Duodenal mucosa (tissue), 2 donors: ENCODE measurements at regions not wholly inside any gene's neighbourhood (a gene's known extent, or its start where the extent isn't known, plus 50 kb on each side); places are given as distances from the start of the nearest gene placed in this dataset.

Source experiments
- H3K27ac ChIP-seq: one replicate; pipeline ENCODE4 v1.7.0; 2013; ENCODE audit warnings: low read depth, low read length
- H3K27me3 ChIP-seq, 2 donors: one replicate each; pipeline ENCODE4 v1.7.0; 2013; ENCODE audit warnings: low read length in 2 of 2, control low read depth in 1 of 2; ENCODE audit not compliant: insufficient read depth in 2 of 2, control insufficient read depth in 1 of 2
- H3K36me3 ChIP-seq, 2 donors: one replicate each; pipeline ENCODE4 v1.7.0; 2013; ENCODE audit warnings: low read length in 2 of 2, control low read depth in 1 of 2; ENCODE audit not compliant: insufficient read depth in 2 of 2, control insufficient read depth in 1 of 2
- H3K4me1 ChIP-seq, 2 donors: one replicate each; pipeline ENCODE4 v1.7.0; 2013; ENCODE audit warnings: low read length in 2 of 2, control low read depth in 1 of 2; ENCODE audit not compliant: insufficient read depth in 2 of 2, control insufficient read depth in 1 of 2
- H3K4me3 ChIP-seq, 2 donors: one replicate each; pipeline ENCODE4 v1.7.0; 2013; ENCODE audit warnings: low read length in 2 of 2, low read depth in 1 of 2
- H3K9ac ChIP-seq, 2 donors: one replicate each; pipeline ENCODE4 v1.7.0; 2013; ENCODE audit warnings: low read length in 2 of 2, low read depth in 1 of 2
- H3K9me3 ChIP-seq, 2 donors: one replicate each; pipeline ENCODE4 v1.7.0; 2013; ENCODE audit warnings: low read length in 2 of 2, control low read depth in 1 of 2; ENCODE audit not compliant: control insufficient read depth in 1 of 2

DNA sequence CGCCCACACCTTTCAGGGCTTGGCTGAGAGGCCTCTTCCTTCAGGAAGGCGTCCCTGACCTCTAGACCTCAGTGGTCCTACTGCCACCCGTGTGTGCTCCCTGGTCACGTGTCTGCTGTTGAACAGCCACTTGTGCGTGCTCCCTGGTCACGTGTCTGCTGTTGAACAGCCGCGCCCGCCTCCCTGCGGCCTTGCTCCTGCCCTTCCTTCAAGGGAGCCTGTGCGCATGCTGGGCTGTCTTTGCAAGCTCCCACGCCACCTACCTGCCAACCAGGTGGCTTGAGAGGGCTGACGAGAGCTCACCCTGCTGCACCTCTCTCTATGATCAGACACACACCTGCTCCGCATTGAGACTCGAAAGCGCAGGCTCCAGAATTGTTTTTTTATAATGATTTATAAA, 179.3 kb downstream of the BMP7 start:
- no peaks in the 10 kb centered on the region for H3K4me1 ChIP-seq
- no peak overlapping the region for H3K4me3 ChIP-seq
- H3K9me3 ChIP-seq = no peaks in the 10 kb centered on the region
- no peaks in the 10 kb centered on the region for H3K36me3 ChIP-seq
- peaks cover 0 to 6% of the 10 kb centered on the region in 2 donors for H3K27me3 ChIP-seq
- H3K9ac ChIP-seq = no peak overlapping the region
- H3K27ac ChIP-seq = no peak overlapping the region

DNA sequence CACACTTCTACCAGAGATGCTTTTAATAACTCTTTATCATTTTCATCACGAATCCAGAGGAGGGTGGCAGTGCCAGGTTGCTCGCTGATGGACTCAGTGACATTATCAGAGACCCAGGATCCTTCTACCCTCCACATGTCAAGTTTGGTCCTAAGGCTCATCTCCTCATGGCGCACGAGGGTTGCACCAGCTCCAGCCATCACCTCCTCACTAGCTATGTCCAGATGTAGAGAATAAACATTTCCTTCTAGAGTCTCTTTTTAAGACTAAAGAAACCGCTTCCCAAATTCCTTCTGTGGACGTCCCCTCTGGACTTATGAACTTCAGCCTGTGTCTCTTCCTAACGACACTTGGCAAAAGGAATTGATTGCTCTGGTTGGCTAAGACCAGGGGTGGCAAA, 178.7 kb downstream of the BMP7 start:
- Histone ChIP-seq H3K4me3 (no peak overlapping the region), H3K9me3 (no peaks in the 10 kb centered on the region), H3K4me1 (peaks cover 3% of the 10 kb centered on the region in 2 donors), H3K27ac (no peak overlapping the region), H3K36me3 (no peaks in the 10 kb centered on the region), H3K27me3 (peaks cover 0 to 6% of the 10 kb centered on the region in 2 donors), H3K9ac (no peak overlapping the region)

DNA sequence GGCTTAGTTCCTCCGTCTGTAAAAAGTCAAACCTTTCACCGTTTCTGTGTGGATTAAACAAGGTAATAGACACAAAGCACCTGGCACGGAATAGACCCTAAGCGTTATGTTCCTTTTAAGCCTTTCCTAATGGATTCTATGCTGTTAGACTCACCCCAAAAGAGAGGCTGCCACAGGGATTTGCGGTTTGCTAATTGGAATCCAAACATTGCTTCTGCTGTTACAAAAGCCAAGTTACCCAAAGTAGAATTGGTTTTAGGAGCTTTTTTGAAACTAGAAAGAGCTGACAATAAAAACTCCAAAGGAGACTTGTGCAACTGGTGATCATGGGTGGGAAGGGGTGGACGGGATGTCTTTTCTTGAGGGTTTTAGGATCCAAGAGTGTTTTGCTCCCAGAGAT, 178.0 kb downstream of the BMP7 start:
- peaks cover 0 to 6% of the 10 kb centered on the region in 2 donors for H3K27me3 ChIP-seq
- H3K9ac ChIP-seq = no peak overlapping the region

DNA sequence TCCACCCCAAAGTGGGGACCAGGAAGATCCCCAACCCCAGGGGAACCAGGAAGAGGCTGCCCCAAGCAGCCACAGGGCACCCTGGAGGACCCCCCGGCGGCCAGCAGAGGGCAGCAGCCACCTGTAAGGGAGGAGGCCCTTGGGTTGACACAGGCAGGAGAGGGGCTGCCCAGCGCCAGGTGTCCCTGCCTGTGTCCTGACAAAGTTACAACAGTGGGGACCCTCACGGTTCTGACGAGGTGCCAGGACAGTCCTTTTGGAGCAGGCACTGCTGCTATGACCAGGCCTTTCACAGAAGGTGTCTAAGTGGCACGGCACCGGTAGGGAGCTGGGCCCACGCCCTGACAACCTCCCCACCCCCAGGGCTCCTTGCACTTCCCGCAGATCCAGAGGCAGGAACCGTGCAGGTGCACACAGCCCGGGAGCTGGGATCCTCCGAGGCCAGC, 176.7 kb downstream of the BMP7 start:
- no peak overlapping the region for H3K9ac ChIP-seq
- H3K27ac ChIP-seq = no peak overlapping the region
- H3K9me3 ChIP-seq = no peaks in the 10 kb centered on the region
- peaks cover 3% of the 10 kb centered on the region in 2 donors for H3K4me1 ChIP-seq
- no peak overlapping the region for H3K4me3 ChIP-seq
- H3K36me3 ChIP-seq = no peaks in the 10 kb centered on the region
- H3K27me3 ChIP-seq = peaks cover 0 to 6% of the 10 kb centered on the region in 2 donors

More for the DNA sequence above, 178.0 kb downstream of the BMP7 start:
- Histone ChIP-seq H3K9me3 (no peaks in the 10 kb centered on the region), H3K36me3 (no peaks in the 10 kb centered on the region), H3K27ac (no peak overlapping the region), H3K4me1 (peaks cover 3% of the 10 kb centered on the region in 2 donors), H3K4me3 (no peak overlapping the region)

DNA sequence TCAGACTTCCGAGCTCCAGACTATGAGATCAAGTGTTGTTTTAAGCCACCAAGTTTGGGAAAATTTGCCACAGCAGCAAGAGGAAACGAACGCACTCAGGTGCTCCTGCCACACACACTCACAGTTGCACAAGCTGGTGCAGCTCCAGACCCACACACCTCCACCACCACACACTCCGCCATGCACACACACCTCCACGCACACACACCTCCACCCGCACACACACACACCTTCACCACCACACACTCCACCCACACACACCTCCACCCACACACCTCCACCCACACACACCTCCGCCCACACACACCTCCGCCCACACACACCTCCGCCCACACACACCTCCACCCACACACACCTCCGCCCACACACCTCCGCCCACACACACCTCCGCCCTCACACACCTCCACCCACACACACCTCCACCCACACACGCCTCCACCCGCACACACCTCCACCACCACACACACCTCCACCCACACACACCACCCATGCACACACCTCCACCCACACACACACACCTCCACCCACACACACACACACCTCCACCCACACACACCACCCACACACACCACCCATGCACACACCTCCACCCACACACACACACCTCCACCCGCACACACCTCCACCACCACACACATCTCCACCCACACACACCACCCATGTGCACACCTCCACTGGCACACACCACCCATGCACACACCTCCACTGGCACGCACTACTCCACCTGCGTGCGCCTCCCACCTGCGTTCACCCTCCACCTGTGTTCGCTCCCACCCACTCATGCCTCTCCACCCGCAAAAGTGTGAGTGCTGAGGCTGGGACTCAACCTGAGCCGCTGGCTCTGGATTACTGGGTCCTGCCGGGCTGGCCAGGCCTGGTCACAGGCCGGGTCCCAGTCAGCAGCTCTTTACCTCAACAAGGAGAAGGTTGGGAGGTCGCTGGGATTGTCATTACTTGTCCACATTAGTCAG, 175.6 kb downstream of the BMP7 start:
- no peak overlapping the region for H3K9ac ChIP-seq
- H3K9me3 ChIP-seq = no peaks in the 10 kb centered on the region
- peaks cover 0 to 6% of the 10 kb centered on the region in 2 donors for H3K27me3 ChIP-seq
- no peak overlapping the region for H3K4me3 ChIP-seq
- H3K36me3 ChIP-seq = no peaks in the 10 kb centered on the region
- no peak overlapping the region for H3K27ac ChIP-seq
- peaks cover 3% of the 10 kb centered on the region in 2 donors for H3K4me1 ChIP-seq

DNA sequence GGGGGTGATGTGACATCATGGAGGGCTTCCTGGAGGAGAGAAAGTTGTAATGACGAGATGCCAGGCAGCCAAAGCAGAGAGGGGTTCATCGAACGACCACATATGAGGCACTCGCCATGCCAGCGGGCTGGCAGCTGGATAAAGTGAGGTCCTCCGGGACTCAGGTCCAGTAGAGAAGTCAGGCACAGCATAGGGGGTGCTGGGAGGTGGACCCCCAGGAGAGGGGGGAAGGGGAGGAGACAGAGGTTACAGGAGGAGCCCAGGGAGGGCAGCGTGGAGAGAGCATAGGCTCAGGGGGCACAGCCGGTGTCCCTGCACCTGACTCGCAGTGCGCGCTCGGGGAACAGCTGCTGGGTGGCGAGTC, 174.7 kb downstream of the BMP7 start:
- peaks cover 0 to 6% of the 10 kb centered on the region in 2 donors for H3K27me3 ChIP-seq
- H3K27ac ChIP-seq = no peak overlapping the region
- peaks cover 3% of the 10 kb centered on the region in 2 donors for H3K4me1 ChIP-seq
- H3K9ac ChIP-seq = no peak overlapping the region
- no peak overlapping the region for H3K4me3 ChIP-seq
- H3K9me3 ChIP-seq = no peaks in the 10 kb centered on the region
- H3K36me3 ChIP-seq = no peaks in the 10 kb centered on the region

DNA sequence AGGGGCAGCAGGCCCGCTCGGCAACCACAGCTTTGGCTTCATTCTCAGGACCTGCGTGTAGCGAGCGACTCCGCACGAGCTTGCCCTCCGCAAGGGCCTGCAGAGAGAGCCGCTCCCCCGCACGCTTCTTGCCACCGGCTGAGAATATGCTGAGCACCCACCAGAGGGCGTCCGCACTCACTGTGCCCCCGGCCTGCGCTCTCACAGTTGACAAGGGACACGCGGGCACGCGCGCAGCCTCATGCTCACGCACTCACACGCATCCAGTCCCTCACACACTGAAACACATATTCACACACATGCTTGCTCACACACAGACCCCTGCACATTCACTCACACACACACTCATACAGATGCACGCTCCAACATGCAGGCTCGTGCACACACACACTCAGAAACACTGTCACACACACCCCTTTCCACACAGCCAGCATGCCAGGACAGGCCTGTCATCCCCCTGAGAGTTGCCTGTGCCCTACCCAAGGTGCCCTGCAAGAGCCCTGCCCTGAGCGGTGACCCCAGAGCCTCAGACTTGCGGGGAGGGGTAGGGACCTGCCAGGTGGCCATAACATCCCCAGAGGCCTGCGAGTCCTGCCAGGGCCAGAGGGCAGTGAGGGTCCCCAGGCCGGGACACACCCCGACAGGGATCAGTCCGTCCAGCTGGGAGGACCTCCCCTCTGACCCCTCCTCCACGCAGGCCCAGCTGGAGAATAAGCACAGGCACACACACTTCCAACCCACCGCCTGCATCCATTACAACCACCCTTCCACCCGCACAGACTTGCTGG, 174.1 kb downstream of the BMP7 start:
- Histone ChIP-seq H3K36me3 (no peaks in the 10 kb centered on the region), H3K4me1 (peaks cover 3% of the 10 kb centered on the region in 2 donors), H3K27me3 (peaks cover 0 to 6% of the 10 kb centered on the region in 2 donors), H3K9me3 (no peaks in the 10 kb centered on the region), H3K27ac (no peak overlapping the region), H3K4me3 (no peak overlapping the region), H3K9ac (no peak overlapping the region)

DNA sequence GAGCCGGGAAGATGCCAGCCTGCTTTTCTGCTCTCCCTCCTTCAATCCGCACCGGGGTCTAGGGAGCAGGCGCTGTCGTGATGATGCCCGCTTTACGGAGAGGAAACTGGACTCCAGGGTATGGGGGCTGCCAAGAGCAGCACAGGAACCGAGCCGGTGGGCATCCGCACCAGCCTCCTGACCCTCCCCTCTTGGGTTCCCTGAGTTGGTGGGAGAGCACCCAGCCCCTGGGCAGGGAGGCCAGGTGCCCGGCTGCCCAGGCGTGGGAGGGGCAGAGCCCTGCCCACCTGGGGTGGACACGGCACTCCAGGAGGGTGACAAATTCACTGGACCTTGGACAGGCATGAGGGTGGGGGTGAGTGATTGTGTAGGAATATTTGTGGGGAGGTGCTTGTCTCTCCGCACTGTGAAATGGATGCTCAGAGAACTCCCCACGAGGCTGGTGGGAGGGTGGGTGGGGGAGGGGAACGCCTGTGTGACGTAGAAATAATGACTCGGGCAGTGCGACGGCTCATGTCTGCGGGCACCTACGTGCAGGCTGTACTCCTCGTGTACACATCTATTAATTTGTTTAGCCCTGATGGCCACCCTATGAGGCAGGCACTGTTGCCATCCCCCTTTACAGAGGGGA, 173.4 kb downstream of the BMP7 start:
- Histone ChIP-seq H3K27ac (no peak overlapping the region), H3K36me3 (no peaks in the 10 kb centered on the region), H3K4me1 (peaks cover 3% of the 10 kb centered on the region in 2 donors), H3K9ac (no peak overlapping the region), H3K9me3 (no peaks in the 10 kb centered on the region), H3K27me3 (peaks cover 0 to under 1% of the 10 kb centered on the region in 2 donors), H3K4me3 (no peak overlapping the region)

DNA sequence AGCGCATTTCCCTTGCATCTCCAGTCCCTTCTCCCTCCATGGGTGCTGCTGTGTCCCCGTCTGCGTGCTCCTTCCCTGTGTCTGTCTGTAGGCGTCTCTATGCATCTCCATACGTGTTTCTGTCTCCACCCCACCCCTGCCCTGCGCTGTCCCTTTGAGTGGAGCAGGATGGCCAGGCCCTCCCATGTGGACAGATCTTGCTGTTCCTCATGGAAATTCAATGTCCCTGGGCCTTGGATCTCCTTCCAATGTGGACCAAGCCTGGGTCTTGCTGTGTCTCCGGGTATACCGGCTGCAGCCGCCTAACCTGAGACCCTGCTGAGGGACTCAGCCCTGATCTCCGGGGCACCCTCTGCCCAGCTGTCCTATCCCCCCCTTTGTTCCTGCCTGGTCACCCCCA, 172.7 kb downstream of the BMP7 start:
- Histone ChIP-seq H3K27ac (no peak overlapping the region), H3K9me3 (no peaks in the 10 kb centered on the region), H3K4me3 (no peak overlapping the region), H3K36me3 (no peaks in the 10 kb centered on the region), H3K4me1 (peaks cover 3% of the 10 kb centered on the region in 2 donors), H3K27me3 (no peaks in the 10 kb centered on the region), H3K9ac (no peak overlapping the region)
